PFSK-1 (cell line): ENCODE measurements at regions not wholly inside any gene's neighbourhood (a gene's known extent, or its start where the extent isn't known, plus 50 kb on each side); places are given as distances from the start of the nearest gene placed in this dataset.

Experiments used
- FOXP2 ChIP-seq: optimal IDR thresholded peaks from 2 replicates; pipeline ENCODE3; 2011; ENCODE audit warnings: borderline replicate concordance, control low read depth, inconsistent platforms; ENCODE audit not compliant: insufficient read depth; ENCODE audit errors: extremely low read length, extremely low read depth
- POLR2AphosphoS5 ChIP-seq: IDR thresholded peaks from 2 replicates; pipeline ENCODE4 v1.6.1; 2012; ENCODE audit warnings: low read depth, mild to moderate bottlenecking, control low read depth, low read length, moderate library complexity
- REST ChIP-seq, 2 experiments: IDR thresholded peaks; 2 replicates each; pipeline versions ENCODE4 v1.6.1 to v1.8.0; 2011 to 2012; ENCODE audit warnings: low read depth in 2 of 2, low read length in 2 of 2, control low read depth in 1 of 2, inconsistent platforms in 1 of 2, mild to moderate bottlenecking in 1 of 2, moderate library complexity in 1 of 2; ENCODE audit not compliant: insufficient read depth in 1 of 2
- SIN3A ChIP-seq: IDR thresholded peaks from 2 replicates; pipeline ENCODE4 v1.6.1; 2012; ENCODE audit warnings: mild to moderate bottlenecking, low read length, moderate library complexity, borderline replicate concordance; ENCODE audit not compliant: insufficient read depth
- TAF1 ChIP-seq: IDR thresholded peaks from 2 replicates; pipeline ENCODE4 v1.6.1; 2012; ENCODE audit warnings: low read length, control low read depth, borderline replicate concordance; ENCODE audit not compliant: insufficient read depth

- no peak for TF ChIP-seq FOXP2
- no peak for TF ChIP-seq SIN3A
- TF ChIP-seq TAF1 = no peak
- no peak for TF ChIP-seq POLR2AphosphoS5
- no peak for TF ChIP-seq REST (IDR thresholded peaks at IDR 0.05; ENCODE audit: insufficient read depth in 1 of 2, low read depth in 2 of 2, low read length in 2 of 2)
These were observed 203.0 kb upstream of the KLF14 start for GRCh38 chr7:130937016-130937415.

- TF ChIP-seq REST (IDR thresholded peaks at IDR 0.05; ENCODE audit: insufficient read depth in 1 of 2, low read depth in 2 of 2, low read length in 2 of 2) (no peak), POLR2AphosphoS5 (no peak), FOXP2 (no peak)
These were observed 203.8 kb upstream of the KLF14 start for GRCh38 chr7:130937830-130938229.

- TF ChIP-seq TAF1 (no peak), POLR2AphosphoS5 (no peak), FOXP2 (no peak), SIN3A (no peak), REST (IDR thresholded peaks at IDR 0.05; ENCODE audit: insufficient read depth in 1 of 2, low read depth in 2 of 2, low read length in 2 of 2) (no peak)
These were observed 204.7 kb upstream of the KLF14 start for GRCh38 chr7:130938661-130939060.

GRCh38 chr7:130939321-130940095 lies 205.5 kb upstream of the KLF14 start:
- TF ChIP-seq REST (IDR thresholded peaks at IDR 0.05; ENCODE audit: insufficient read depth in 1 of 2, low read depth in 2 of 2, low read length in 2 of 2) (no peak), POLR2AphosphoS5 (no peak), SIN3A (no peak), TAF1 (no peak)

- TF ChIP-seq FOXP2 (no peak), POLR2AphosphoS5 (no peak), SIN3A (no peak), REST (IDR thresholded peaks at IDR 0.05; ENCODE audit: insufficient read depth in 1 of 2, low read depth in 2 of 2, low read length in 2 of 2) (no peak), TAF1 (no peak)
These were observed 206.3 kb upstream of the KLF14 start for GRCh38 chr7:130940326-130940725.
